ENCODE measurements at regions not wholly inside any gene's neighbourhood (a gene's known extent, or its start where the extent isn't known, plus 50 kb on each side); places are given as distances from the start of the nearest gene placed in this dataset.

- TF ChIP-seq FOXM1 (CRISPR knock-in tag; IDR thresholded peaks at IDR 0.05) (no peak), ZMYM3 (CRISPR knock-in tag; IDR thresholded peaks at IDR 0.05) (no peak), ZNF615 (CRISPR knock-in tag; IDR thresholded peaks at IDR 0.05; ENCODE audit: borderline replicate concordance) (no peak), HNRNPL (IDR thresholded peaks at IDR 0.05; ENCODE audit: low read depth, low read length) (no peak), UBTF (CRISPR knock-in tag; IDR thresholded peaks at IDR 0.05) (no peak)
Observed at GRCh38 chr20:52252664-52253063, 61.1 kb upstream of the ZFP64 start.
